ENCODE measurements at regions not wholly inside any gene's neighbourhood (a gene's known extent, or its start where the extent isn't known, plus 50 kb on each side); places are given as distances from the start of the nearest gene placed in this dataset.

GRCh38 chr9:81756561-81756960 is 67.2 kb upstream of the TLE1 start:
- no peak for TF ChIP-seq EZH2 (IDR thresholded peaks at IDR 0.05; ENCODE audit: borderline replicate concordance, low read depth, low read length, severe bottlenecking)
- no peak for TF ChIP-seq CTCF (IDR thresholded peaks at IDR 0.05; ENCODE audit: extremely low read depth in 1 of 2, insufficient read depth in 1 of 2, low read depth in 1 of 2, low read length in 2 of 2)
- no peak for TF ChIP-seq POLR2AphosphoS5 (IDR thresholded peaks at IDR 0.05; ENCODE audit: insufficient read depth, low read depth, low read length)
- no peak for TF ChIP-seq POLR2A (IDR thresholded peaks at IDR 0.05; ENCODE audit: low read depth, low read length)
- TF ChIP-seq MAX (IDR thresholded peaks at IDR 0.05; ENCODE audit: insufficient read depth, insufficient read length) = no peak
- no peak for TF ChIP-seq JUN (IDR thresholded peaks at IDR 0.05; ENCODE audit: borderline replicate concordance, insufficient read depth, insufficient read length, low read depth)

Data from endothelial cell of umbilical vein (primary cell).